GM18867 (cell line): ENCODE measurements at regions not wholly inside any gene's neighbourhood (a gene's known extent, or its start where the extent isn't known, plus 50 kb on each side); places are given as distances from the start of the nearest gene placed in this dataset.
"Not testable (repeated sequence)": the region's sequence is repeated elsewhere in the genome, so short reads cannot be mapped to it uniquely, and the experiment has no call there.

Source experiments
- ATAC-seq: cut with Tn5 transposase; IDR thresholded peaks from one replicate; pipeline ENCODE4 v1.9.1; 2021; ENCODE audit warnings: mild to moderate bottlenecking, moderate library complexity; ENCODE audit not compliant: unreplicated experiment

- ATAC-seq: no peak
These were observed 219.7 kb upstream of the SPRY2 start for GRCh38 chr13:80560609-80561008.

GRCh38 chr13:80559944-80560343 is 219.0 kb upstream of the SPRY2 start:
- ATAC-seq: no peak

DNA sequence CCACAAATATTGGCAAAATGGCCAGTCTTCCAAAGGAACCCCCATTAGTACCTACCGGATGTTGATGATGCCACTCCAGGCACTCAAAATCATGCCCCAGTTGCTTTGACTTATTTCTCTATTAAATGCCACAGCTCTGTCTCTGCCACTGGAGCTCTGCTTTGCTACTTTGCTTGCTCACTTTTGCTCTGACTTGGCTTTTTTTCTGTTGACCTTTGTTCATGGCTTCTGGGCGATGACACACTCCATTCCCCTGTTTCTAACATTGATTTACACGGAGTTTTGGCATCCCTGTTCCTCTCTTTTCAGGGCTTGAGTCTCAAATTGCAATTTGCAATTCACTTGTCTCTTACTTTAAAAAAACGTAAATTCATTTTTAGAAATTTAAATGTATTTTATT is 217.1 kb upstream of the SPRY2 start:
- no peak for ATAC-seq

DNA sequence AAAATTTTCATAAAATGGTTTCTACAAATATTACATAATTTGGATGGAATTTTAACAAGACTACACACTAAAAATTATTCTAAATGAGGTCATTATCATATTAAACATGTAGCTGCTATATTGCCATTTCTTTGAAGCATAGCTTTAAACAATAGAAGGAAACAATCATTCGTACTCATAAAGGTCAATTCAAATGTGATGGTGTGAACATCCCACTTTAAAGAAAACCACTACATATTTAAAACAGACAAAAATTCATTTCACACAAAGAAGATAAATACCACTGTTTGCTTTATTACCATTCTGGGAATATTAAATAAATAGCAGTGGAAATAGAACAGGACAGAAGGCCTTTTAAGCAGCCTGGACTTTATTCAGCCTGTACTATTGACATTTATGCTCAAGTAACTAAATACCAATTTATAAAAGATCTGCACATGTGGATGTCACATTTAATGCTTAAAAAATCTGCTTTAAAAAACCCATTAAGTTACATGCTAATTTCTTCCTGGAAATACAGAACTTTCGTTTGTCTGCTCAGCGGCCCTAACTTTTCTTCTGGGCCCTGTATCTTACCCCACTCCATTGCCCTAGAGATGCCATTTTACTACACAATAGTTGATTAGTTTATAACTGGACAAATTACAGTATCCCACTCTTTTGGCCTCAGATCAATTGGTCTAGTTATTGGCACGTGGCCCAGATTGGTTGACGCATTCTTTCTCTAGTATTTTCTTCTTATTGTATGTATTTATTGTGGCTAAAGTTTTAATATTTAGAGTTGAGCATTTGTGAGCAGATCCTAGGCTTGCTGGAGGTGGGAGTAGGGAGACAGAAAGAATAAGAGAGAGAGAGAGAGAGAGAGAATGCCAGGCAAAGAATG is 215.1 kb upstream of the SPRY2 start:
- no peak for ATAC-seq

GRCh38 chr13:80552851-80553440 is 212.0 kb upstream of the SPRY2 start:
- no peak for ATAC-seq

DNA sequence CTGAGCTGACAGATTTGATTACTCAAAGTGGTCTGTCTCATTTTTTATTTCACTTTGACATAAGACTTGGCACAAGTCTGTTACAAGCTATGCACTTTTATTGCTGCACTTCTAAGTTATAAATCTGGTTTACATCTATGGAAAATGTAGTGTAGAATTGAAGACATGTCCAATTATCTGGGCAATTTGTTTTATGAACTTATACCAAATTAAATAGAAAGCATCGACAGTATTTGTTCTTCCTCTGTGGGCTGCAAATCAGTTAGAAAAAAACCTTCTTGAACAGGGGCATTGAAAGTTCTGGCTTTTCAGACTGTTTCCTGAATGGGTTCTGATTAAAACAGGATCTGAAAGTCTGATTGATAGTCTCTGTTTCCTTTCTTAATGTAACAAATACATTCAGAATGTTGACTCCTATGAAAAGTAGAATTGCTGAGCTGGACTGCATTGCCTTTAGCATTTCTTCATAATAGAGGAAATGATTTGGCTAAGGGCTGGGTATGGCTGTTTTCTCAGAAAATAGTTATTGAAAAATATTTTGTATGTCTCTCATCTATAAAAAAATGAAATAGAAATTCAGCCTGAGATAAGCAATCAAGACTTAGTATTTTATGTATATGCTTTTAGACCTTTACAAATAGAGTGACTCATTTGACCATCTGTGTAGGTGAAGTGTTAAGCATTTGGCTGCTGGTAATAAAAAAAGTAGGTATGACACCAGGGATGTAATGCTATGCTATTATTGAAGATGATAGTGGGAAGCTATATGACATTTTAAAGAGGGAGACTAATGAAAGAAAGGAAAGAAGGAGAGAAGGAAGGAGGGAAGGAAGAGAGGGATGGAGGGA is 210.9 kb upstream of the SPRY2 start:
- no peak for ATAC-seq

DNA sequence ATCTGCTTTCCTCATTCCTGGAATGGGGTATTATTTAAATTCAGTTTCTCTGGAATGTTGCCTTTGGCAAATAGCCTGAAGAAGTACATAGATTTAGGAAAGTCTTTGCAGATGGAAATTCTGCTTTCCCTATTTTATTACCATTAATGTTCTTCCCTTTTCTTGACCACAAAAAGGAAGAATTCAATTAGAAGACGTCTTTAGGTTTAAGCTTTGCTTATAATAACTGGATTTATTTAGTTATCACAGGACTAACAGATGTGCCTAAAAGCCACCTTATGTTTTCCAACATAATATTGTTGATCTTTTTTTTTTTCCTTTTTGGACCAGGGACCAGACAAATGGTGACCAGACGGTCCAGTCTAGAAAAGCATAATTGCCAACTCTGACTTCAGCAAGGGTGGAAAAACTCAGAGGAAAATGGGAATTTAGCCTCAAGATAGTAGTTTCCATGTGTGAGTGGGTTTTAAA is 210.1 kb upstream of the SPRY2 start:
- no peak for ATAC-seq

GRCh38 chr13:80548915-80549314 is 208.0 kb upstream of the SPRY2 start:
- no peak for ATAC-seq

DNA sequence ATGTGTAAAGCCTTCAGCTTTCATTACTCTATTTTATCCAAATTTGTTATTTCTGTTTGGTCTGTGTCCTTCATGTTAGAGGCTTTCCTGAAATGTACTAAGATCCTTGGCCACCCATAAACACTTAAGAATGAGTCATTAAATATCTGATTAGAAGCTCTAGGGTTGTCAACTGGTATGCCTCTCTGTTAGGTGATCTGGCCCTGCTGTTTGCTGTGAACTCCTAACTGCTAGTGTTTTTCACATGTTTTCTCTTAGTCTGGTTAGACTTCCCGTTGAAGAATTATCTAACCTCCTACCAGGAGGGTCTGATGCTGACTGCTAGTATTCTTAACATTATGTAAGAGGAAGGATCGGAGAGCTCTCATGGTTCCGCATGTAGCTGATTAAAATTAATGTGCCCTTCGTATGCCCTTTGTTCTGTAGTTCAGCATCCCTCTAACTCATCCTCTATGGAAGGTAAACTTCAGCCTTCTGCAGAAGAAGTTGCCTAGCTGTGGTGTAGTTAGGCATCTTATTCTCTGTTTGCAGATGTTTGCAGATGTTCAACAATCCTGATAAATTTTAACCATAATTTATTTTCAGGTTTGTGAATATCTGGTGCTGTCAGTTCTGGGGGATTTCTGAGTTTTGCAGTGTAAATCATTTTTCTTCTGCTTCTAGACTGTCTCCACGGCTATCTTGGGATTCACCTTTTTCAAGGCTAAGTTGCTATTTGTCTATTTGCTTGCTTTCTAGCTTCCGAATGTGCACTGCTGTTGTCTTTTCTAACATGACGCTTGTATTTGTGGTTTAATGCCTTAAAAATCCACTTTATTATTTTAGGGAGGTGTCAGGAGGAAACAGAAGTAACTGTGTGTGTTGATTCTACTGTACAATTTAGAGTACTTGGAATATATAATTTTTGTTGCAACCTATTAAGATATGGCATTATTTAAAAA is 207.2 kb upstream of the SPRY2 start:
- ATAC-seq: no peak

DNA sequence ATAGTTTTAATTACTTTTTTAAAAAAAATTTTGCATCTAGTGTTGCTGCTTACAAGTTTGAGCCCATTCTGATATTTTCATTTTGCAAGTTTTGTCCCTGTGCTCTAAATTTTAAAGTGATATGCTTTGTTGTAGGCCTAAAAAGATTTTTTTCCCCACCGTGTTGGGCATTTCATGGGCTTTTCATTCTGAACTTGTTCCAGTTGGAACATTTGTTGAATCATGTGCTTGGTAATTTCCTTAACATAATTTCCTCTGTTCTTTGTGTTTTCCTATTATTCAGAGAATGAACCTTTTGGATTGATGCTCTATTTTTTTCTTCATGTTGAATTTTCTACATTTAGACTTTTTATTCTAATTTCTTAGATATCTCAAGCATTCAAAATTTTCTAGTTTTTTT is 206.4 kb upstream of the SPRY2 start:
- no peak for ATAC-seq

GRCh38 chr13:80533175-80533574 is 192.2 kb upstream of the SPRY2 start:
- ATAC-seq: no peak

DNA sequence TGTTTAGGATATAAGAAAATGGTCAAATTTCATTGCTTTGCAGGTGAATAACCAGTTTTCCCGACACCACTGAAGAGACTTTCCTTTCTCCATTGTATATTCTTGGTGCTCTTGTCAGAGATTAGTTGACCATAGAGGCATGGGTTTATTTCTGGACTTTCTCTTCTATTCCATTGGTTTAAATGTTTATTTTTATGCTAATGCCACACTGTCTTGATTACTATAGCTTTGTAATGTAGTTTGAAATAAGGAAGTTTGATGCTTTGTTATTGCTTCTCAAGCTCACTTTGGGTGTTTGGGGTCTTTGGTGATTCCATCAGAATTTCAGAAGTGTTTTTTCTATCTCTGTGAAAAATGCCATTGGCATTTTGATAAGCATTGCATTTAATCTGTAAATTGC is 190.0 kb upstream of the SPRY2 start:
- ATAC-seq: no peak

DNA sequence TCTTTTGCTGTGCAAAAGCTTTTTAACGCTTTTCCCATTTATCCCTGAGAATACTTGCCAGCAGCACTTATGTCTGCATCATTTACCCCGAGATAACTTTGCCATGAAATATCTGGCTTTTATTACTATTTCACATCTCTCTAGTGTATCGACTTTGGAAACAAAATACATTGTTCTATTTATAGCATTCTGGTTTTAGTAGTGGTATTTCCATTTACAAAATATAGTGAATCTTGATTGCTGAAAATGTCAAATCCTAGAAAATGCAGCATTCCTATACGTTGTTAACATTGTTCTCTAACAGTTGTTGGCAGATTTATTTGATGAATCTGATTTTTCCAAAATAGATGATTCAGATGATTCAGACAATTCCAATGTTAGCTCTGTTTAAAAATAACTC is 189.3 kb upstream of the SPRY2 start:
- ATAC-seq: no peak

DNA sequence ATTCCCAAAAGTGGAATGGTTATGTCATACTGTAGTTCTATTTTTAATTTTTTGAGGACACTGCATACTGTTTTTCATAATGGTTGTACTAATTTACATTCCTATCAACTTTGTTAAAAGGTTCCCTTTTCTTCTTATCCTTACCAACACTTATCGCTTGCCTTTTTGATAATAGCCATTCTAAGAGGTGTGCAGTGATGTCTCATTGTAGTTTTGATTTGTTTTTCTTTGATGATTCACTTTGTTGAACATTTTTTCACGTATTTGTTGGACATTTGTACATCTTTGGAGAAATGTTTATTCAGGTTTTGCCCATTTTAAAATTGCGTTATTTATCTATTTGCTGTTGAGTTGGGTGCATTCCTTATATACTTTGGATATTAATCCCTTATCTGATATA is 188.8 kb upstream of the SPRY2 start:
- ATAC-seq: no peak

GRCh38 chr13:80528733-80529132 is 187.8 kb upstream of the SPRY2 start:
- no peak for ATAC-seq

DNA sequence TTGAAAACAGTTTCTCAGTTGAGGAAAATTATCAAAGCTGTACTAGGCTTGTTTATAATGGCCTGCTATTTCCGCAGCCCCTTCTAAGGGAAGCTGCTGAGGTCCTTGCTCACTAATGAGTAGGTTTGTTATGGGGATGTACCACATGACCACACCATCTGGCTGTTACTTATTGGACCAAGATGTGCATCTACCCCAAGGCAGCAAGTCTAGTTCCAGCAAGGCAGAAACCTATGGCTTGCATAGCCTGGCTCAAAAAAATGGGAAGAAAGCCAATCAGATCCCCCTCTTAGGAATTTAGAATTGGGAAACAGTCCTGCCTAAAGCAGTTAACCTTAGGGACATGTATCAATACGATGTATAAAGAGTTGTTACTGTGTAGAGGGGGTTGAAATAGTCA is 186.5 kb upstream of the SPRY2 start:
- ATAC-seq: no peak

DNA sequence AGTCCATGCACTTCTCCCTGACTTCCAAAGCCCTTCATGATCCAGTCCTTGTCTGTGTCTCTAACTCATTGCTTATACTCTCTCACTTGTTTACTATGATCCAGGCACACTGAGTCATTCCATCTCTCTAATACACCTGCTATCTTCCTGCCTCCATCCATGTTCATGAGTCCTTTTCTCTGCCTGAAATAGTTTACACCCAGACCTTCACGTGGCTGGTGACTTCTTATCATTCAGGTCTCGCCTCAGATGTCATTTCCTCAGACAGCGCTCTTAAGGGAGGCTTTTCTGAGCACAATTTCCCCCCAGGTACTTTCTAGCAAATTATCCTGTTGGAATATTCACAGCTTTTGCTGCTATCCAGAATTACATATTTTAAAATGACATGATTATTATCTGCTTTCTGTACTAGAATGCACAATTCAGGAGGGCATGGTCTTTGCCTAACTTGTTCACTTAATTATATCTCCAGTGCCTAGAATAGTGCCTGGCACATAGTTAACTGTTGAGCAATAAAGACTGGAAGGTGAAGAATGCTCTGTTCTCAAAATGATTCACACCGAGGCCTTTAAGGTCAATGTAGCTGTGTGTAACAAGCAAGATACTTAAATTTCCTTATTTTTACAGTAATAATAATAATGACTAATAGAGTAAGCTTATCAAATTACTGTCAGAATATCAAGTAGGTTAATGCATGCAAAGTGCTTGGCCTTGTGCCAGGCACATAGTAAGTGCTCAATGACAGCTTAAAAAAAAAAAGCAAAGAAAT is 183.7 kb upstream of the SPRY2 start:
- no peak for ATAC-seq

GRCh38 chr13:80523134-80523533 is 182.2 kb upstream of the SPRY2 start:
- no peak for ATAC-seq

DNA sequence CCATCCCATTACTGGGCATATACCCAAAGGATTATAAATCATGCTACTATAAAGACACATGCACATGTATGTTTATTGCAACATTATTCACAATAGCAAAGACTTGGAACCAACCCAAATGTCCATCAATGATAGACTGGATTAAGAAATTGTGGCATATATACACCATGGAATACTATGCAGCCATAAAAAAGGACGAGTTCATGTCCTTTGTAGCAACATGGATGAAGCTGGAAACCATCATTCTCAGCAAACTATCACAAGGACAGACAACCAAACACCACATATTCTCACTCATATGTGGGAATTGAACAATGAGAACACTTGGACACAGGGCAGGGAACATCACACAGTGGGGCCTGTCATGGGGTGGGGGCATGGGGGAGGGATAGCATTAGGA is 181.5 kb upstream of the SPRY2 start:
- not testable (repeated sequence) for ATAC-seq
